ENCODE measurements at regions not wholly inside any gene's neighbourhood (a gene's known extent, or its start where the extent isn't known, plus 50 kb on each side); places are given as distances from the start of the nearest gene placed in this dataset.

- H2AK5ac ChIP-seq (ENCODE audit: low read depth, low read length), result no peak overlapping the region
- H3K9me1 ChIP-seq (ENCODE audit: insufficient read depth, low read length), result peaks cover 8% of the 10 kb centered on the region
- no peak overlapping the region for H3K27ac ChIP-seq (ENCODE audit: insufficient read depth, low read length)
- ATAC-seq (ENCODE audit: low read depth) (no peak), DNase-seq (no peak)
- H2BK20ac ChIP-seq (ENCODE audit: low read depth, low read length), result no peak overlapping the region
- in situ Hi-C loops (cut with MboI; ENCODE audit: low sequenced_read_pairs), result no loop called here
- intact Hi-C loops (cut with micrococcal nuclease), result no loop called here
- no peaks in the 10 kb centered on the region for H3K79me1 ChIP-seq (ENCODE audit: low read depth in 1 of 2, low read length in 2 of 2)
- H3K4me2 ChIP-seq (ENCODE audit: low read depth, low read length), result no peak overlapping the region
- no peak overlapping the region for H2BK120ac ChIP-seq (ENCODE audit: low read depth, low read length)
- no peak overlapping the region for H3K9ac ChIP-seq (ENCODE audit: low read depth, low read length)
- peaks cover 12% of the 10 kb centered on the region for H3K4me1 ChIP-seq (ENCODE audit: control insufficient read depth, insufficient read depth, low read length)
- dilution Hi-C loops (cut with HindIII; ENCODE audit: low sequenced_read_pairs, unreplicated experiment), result no loop called here
- no peak overlapping the region for H3K4ac ChIP-seq (ENCODE audit: low read depth, low read length)
- H3K4me3 ChIP-seq (ENCODE audit: insufficient read depth, low read depth, low read length), result no peak overlapping the region
- no peak overlapping the region for H3K56ac ChIP-seq (ENCODE audit: extremely low read depth, insufficient read depth, low read length)
- H3K27me3 ChIP-seq (ENCODE audit: control insufficient read depth, insufficient read depth, low read length), result peaks cover 3% of the 10 kb centered on the region; the same call in 1 of the 2 replicates
- no peak overlapping the region for H4K91ac ChIP-seq (ENCODE audit: insufficient read depth, low read depth, low read length)
- CTCF ChIA-PET, result interaction anchor here (1.1 kb wide), 1 partner anchor 9 kb away, joined by 3 read pairs; no protein-coding TSS in a partner anchor
- BruUV-seq (replicated peaks), result no TSS peak
- no peak overlapping the region for H2AFZ ChIP-seq (replicated peaks; ENCODE audit: low read length, poor library complexity)
- no peak overlapping the region for H2BK5ac ChIP-seq (ENCODE audit: low read depth, low read length, poor library complexity, severe bottlenecking)
- H2BK15ac ChIP-seq (ENCODE audit: low read depth, low read length), result no peak overlapping the region
- H3K9me3 ChIP-seq (ENCODE audit: control insufficient read depth, insufficient read depth, low read length), result no peaks in the 10 kb centered on the region
- no peaks in the 10 kb centered on the region for H3K36me3 ChIP-seq (ENCODE audit: control insufficient read depth, insufficient read depth, low read length)
- no CpG with 5 or more reads among the region's 1 CpG for WGBS, 2 experiments (ENCODE audit: extremely low coverage in 2 of 2, insufficient read length in 1 of 2)
- H4K8ac ChIP-seq (ENCODE audit: low read depth in 2 of 2, low read length in 2 of 2), result no peak overlapping the region
- H4K5ac ChIP-seq (ENCODE audit: low read depth, low read length), result no peak overlapping the region
- no peak overlapping the region for H2AK9ac ChIP-seq (replicated peaks; ENCODE audit: low read depth, low read length, poor library complexity)
- H3K18ac ChIP-seq (ENCODE audit: low read depth, low read length), result no peak overlapping the region
- H3K23ac ChIP-seq (ENCODE audit: low read depth, low read length), result no peak overlapping the region
- no peak overlapping the region for H3K14ac ChIP-seq (replicated peaks; ENCODE audit: low read depth, low read length)
- no peak for TF ChIP-seq MAZ (IDR thresholded peaks at IDR 0.05; ENCODE audit: borderline replicate concordance, low read depth, low read length)
- no peak for TF ChIP-seq NFE2L2 (IDR thresholded peaks at IDR 0.05; ENCODE audit: low read depth, low read length)
- TF ChIP-seq BHLHE40 (IDR thresholded peaks at IDR 0.05; ENCODE audit: low read depth, low read length), result no peak
- TF ChIP-seq RCOR1 (IDR thresholded peaks at IDR 0.05; ENCODE audit: insufficient replicate concordance, low read length), result no peak
- TF ChIP-seq RFX5 (IDR thresholded peaks at IDR 0.05; ENCODE audit: low read depth, low read length), result no peak
- TF ChIP-seq CEBPB (IDR thresholded peaks at IDR 0.05; ENCODE audit: low read depth, low read length), result no peak
- no peak for TF ChIP-seq FOS (IDR thresholded peaks at IDR 0.05; ENCODE audit: low read depth, low read length)
- TF ChIP-seq USF2 (IDR thresholded peaks at IDR 0.05; ENCODE audit: low read depth, low read length), result no peak
- TF ChIP-seq RAD21 (IDR thresholded peaks at IDR 0.05; ENCODE audit: low read length), result no peak
- no peak for TF ChIP-seq POLR2A (IDR thresholded peaks at IDR 0.05; ENCODE audit: low read depth, low read length)
- TF ChIP-seq ELK1 (IDR thresholded peaks at IDR 0.05; ENCODE audit: borderline replicate concordance, low read depth, low read length), result no peak
- no peak for TF ChIP-seq CHD1 (IDR thresholded peaks at IDR 0.05; ENCODE audit: low read depth, low read length)
- TF ChIP-seq SMC3 (IDR thresholded peaks at IDR 0.05; ENCODE audit: low read depth, low read length), result no peak
- H4K20me1 ChIP-seq (ENCODE audit: insufficient read depth, low read length), result no peaks in the 10 kb centered on the region
- POLR2A ChIA-PET (ENCODE audit: unreplicated experiment), result no interaction called here
Measured at GRCh38 chr2:240240781-240241180, 100.3 kb upstream of the OTOS start.

Measured in IMR-90 (cell line).